CD4-positive, CD25-positive, alpha-beta regulatory T cell (primary cell): ENCODE measurements at regions not wholly inside any gene's neighbourhood (a gene's known extent, or its start where the extent isn't known, plus 50 kb on each side); places are given as distances from the start of the nearest gene placed in this dataset.
"Not testable (repeated sequence)": the region's sequence is repeated elsewhere in the genome, so short reads cannot be mapped to it uniquely, and the experiment has no call there.

Experiments used
- ATAC-seq, 2 donors: fragments of 150-1000 bp; cut with Tn5 transposase; one replicate each; pipeline ENCODE4 v1.10.0; 2021; ENCODE audit warnings: low read depth in 2 of 2, moderate number of reproducible peaks in 2 of 2, moderate library complexity in 1 of 2
- DNase-seq, 3 donors: peaks; one replicate each; pipeline versions ENCODE4 v3.0.0 to v3.0.0-alpha.2; 2012 to 2022; ENCODE audit warnings: mixed read lengths in 1 of 3
- H3K27ac ChIP-seq: one replicate; pipeline ENCODE4 v1.7.0; 2013; ENCODE audit warnings: mild to moderate bottlenecking, low read length; ENCODE audit not compliant: insufficient read depth, poor library complexity, severe bottlenecking
- H3K27me3 ChIP-seq: one replicate; pipeline ENCODE4 v1.7.0; 2013; ENCODE audit warnings: low read length; ENCODE audit not compliant: control insufficient read depth, insufficient read depth
- H3K36me3 ChIP-seq: one replicate; pipeline ENCODE4 v1.7.0; 2013; ENCODE audit warnings: mild to moderate bottlenecking, low read length, moderate library complexity; ENCODE audit not compliant: control insufficient read depth, insufficient read depth
- H3K4me1 ChIP-seq: 2 replicates; pipeline ENCODE4 v1.7.0; 2013; ENCODE audit warnings: mild to moderate bottlenecking, low read length; ENCODE audit not compliant: insufficient read depth, control insufficient read depth, poor library complexity, severe bottlenecking
- H3K4me3 ChIP-seq: one replicate; pipeline ENCODE4 v1.7.0; 2013; ENCODE audit warnings: low read depth, mild to moderate bottlenecking, low read length, moderate library complexity
- H3K9me3 ChIP-seq, 2 experiments: 1 replicate in 1 of 2; 2 replicates in 1 of 2; pipeline ENCODE4 v1.7.0; 2013; ENCODE audit warnings: low read length in 2 of 2, mild to moderate bottlenecking in 1 of 2, moderate library complexity in 1 of 2; ENCODE audit not compliant: control insufficient read depth in 2 of 2
- H3K27ac Mint-ChIP-seq, 3 donors: one replicate each; pipeline ENCODE4 v1.8.0; 2020 to 2022; ENCODE audit warnings: mild to moderate bottlenecking in 3 of 3, mixed read lengths in 3 of 3, moderate library complexity in 2 of 3
- H3K27me3 Mint-ChIP-seq: one replicate; pipeline ENCODE4 v1.8.0; 2022; ENCODE audit warnings: mild to moderate bottlenecking, mixed read lengths
- H3K36me3 Mint-ChIP-seq: one replicate; pipeline ENCODE4 v1.8.0; 2020; ENCODE audit warnings: mixed read lengths
- H3K4me1 Mint-ChIP-seq, 4 donors: one replicate each; pipeline ENCODE4 v1.8.0; 2020 to 2022; ENCODE audit warnings: mixed read lengths in 4 of 4, mild to moderate bottlenecking in 1 of 4
- H3K4me3 Mint-ChIP-seq, 4 donors: one replicate each; pipeline ENCODE4 v1.8.0; 2020 to 2022; ENCODE audit warnings: mild to moderate bottlenecking in 4 of 4, mixed read lengths in 4 of 4, moderate library complexity in 3 of 4
- H3K9me3 Mint-ChIP-seq, 7 donors: one replicate each; pipeline ENCODE4 v1.8.0; 2020 to 2022; ENCODE audit warnings: mixed read lengths in 7 of 7, mild to moderate bottlenecking in 3 of 7, moderate library complexity in 2 of 7

DNA sequence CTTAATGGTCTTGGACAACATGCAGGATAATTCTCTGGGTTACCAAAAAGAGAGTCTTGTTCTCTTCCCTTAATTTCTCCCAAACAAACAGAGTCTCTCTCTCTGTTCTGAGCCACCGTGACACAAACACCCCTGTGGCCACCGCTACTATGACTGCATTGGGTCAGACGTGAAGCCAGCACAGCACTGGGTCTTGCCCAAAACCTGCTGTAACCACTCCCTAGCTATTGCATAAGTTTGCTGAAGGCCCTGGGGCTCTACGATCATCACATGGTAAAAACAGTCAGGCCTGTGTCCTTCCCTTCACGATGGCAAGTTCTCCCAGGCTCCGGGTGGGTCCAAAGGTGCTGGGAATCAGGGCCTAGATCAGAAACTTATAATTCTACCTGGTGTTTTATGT lies 117.1 kb downstream of the THSD1 start:
- not testable (repeated sequence) for H3K27me3 Mint-ChIP-seq, H3K27me3 ChIP-seq, ATAC-seq, H3K36me3 ChIP-seq, H3K4me1 Mint-ChIP-seq, H3K4me3 Mint-ChIP-seq, H3K27ac Mint-ChIP-seq, H3K27ac ChIP-seq, DNase-seq, H3K36me3 Mint-ChIP-seq, H3K9me3 ChIP-seq, H3K4me1 ChIP-seq, H3K4me3 ChIP-seq
- peaks cover 0 to 10% (median 4%) of the 10 kb centered on the region in 7 donors for H3K9me3 Mint-ChIP-seq

DNA sequence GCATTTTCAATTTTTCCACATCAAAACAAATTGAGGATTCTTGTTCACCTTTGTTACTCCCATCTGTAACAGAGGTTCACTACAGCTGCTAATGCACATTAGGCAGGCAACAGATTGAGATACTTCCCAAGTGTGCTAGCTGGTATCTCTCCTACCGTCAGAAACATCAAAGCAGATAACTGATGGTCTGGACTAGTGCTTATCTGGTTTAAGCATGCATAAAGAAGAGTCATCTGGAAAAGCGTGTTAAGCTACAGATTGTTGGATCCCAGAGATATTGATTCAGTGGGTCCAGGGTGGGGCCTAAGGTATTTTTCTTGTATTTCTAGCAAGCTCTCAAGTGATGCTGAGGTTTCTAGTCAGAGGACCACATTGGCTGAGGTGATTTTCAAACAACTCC lies 122.0 kb upstream of the NEK3 start:
- H3K4me3 Mint-ChIP-seq, H3K27ac Mint-ChIP-seq, H3K4me3 ChIP-seq, H3K27me3 ChIP-seq, DNase-seq, H3K27ac ChIP-seq, H3K9me3 ChIP-seq, H3K36me3 ChIP-seq, H3K4me1 Mint-ChIP-seq, H3K36me3 Mint-ChIP-seq, H3K4me1 ChIP-seq, ATAC-seq, H3K9me3 Mint-ChIP-seq: not testable (repeated sequence)
- H3K27me3 Mint-ChIP-seq, result peaks cover 11% of the 10 kb centered on the region

DNA sequence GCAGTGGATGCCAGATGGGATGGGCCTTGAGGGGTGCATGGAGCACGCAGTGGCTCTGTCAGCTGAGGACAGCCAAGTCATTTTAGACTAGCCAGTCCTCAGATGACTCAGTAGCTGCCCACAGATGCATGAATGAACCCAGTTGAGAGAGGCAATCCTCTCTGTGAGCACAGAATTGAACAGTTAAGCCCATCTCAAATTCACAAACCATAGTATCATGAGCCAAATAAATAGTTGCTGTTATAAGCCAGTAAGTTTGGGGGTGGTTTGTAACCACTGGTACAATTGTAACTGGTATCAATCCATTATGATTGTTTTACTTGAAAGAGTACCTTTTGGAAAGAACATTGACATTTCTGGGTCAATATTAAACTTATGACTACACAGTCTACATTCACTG lies 120.0 kb upstream of the NEK3 start:
- H3K4me3 ChIP-seq, H3K4me1 Mint-ChIP-seq, H3K27ac ChIP-seq, H3K4me1 ChIP-seq, H3K36me3 ChIP-seq, H3K9me3 Mint-ChIP-seq, H3K4me3 Mint-ChIP-seq, H3K27me3 ChIP-seq, ATAC-seq, H3K27ac Mint-ChIP-seq, DNase-seq, H3K9me3 ChIP-seq, H3K36me3 Mint-ChIP-seq: not testable (repeated sequence)
- H3K27me3 Mint-ChIP-seq, result peaks cover 11% of the 10 kb centered on the region

DNA sequence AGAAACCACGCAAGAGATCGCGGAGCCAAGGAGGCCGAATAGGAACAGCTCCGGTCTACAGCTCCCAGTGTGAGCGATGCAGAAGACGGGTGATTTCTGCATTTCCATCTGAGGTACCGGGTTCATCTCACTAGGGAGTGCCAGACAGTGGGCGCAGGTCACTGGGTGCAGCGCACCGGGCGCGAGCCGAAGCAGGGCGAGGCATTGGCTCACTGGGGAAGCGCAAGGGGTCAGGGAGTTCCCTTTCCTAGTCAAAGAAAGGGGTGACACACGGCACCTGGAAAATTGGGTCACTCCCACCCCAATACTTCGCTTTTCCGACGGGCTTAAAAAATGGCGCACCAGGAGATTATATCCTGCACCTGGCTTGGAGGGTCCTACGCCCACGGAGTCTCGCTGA lies 94.9 kb upstream of the NEK3 start:
- DNase-seq, H3K36me3 Mint-ChIP-seq, H3K4me1 ChIP-seq, H3K9me3 Mint-ChIP-seq, H3K4me3 Mint-ChIP-seq, H3K36me3 ChIP-seq, H3K4me3 ChIP-seq, H3K27ac Mint-ChIP-seq, H3K9me3 ChIP-seq, H3K27me3 Mint-ChIP-seq, H3K27me3 ChIP-seq, H3K27ac ChIP-seq, H3K4me1 Mint-ChIP-seq, ATAC-seq: not testable (repeated sequence)

DNA sequence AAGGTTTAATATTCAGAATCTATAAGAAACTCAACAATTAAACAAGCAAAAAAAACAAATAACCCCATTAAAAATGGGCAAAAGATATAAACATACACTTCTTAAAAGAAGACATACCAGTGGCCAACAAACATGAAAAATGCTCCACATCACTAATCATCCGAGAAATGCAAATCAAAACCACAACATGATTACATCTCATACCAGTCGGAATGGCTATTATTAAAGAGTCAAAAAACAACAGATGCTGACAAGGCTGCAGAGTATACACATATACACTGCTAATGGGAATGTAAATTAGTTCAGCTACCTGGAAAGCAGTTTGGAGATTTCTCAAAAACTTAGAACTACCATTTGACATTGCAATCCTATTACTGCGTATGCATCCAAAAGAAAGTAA lies 81.4 kb upstream of the NEK3 start:
- not testable (repeated sequence) for H3K4me3 Mint-ChIP-seq, H3K27ac Mint-ChIP-seq, H3K4me1 Mint-ChIP-seq, H3K4me1 ChIP-seq, ATAC-seq, H3K9me3 Mint-ChIP-seq, H3K4me3 ChIP-seq, H3K36me3 Mint-ChIP-seq, H3K9me3 ChIP-seq, H3K36me3 ChIP-seq, H3K27me3 ChIP-seq, DNase-seq, H3K27ac ChIP-seq
- H3K27me3 Mint-ChIP-seq, result peaks cover 11% of the 10 kb centered on the region

DNA sequence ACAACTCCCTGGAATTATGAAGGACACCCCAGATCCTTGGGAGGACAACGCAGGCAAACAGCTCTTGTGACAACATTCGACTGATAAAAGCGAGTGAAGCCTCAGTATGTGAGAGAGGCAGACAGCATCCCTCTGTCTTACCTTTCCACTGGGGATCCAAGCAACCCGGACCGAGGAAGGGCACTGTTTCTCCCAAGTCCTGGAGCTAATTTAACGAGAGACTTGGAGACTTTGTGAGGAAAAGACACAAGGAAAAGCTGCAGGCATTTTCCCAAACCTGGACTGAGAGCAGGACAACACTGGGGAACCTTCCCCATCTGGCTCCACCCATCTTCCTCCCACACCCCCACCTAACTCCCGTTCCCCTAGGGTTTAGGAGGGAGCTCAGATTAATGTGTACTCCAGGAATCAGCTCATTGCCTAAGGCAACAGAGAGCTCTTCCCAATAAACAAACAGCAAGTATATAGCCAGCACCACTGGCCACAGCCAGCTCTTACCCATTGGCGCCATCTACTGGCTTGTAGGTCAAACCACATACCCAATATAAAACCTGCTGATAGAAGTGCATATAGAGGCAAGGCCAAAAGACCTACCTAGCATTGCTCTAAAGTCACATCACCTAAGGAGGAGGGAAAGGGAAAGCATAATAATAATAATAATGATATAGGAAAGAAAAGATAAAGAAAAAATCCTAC lies 76.7 kb upstream of the NEK3 start:
- not testable (repeated sequence) for H3K27ac ChIP-seq, H3K4me3 Mint-ChIP-seq, H3K4me3 ChIP-seq, H3K36me3 Mint-ChIP-seq, H3K9me3 ChIP-seq, H3K4me1 ChIP-seq, H3K36me3 ChIP-seq, H3K27ac Mint-ChIP-seq, H3K9me3 Mint-ChIP-seq, H3K27me3 ChIP-seq, H3K4me1 Mint-ChIP-seq
- DNase-seq (peak; percentile 22 to 72 (median 60)), ATAC-seq (peak; percentile 77 to 81)
- H3K27me3 Mint-ChIP-seq, result peaks cover 11% of the 10 kb centered on the region

DNA sequence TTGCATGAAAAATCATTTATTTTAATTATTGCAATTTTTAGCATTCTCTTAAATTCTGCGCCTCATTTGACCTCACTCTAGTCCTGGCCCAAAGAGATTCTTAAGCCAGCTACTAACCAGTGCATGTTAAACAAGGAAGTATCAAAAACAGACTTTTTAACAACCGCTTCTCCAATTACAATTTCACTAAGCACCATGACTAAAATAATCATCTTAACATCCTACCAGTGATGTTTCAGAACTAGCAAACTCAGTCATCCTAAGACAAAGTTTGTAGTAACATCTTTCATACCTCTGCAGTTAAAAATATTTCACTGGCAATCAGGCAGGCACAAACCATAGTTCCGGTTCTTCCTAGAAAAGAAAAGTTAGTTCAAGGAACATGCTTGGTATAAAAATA lies 75.5 kb upstream of the NEK3 start:
- H3K4me1 Mint-ChIP-seq, H3K4me1 ChIP-seq, H3K9me3 Mint-ChIP-seq, H3K9me3 ChIP-seq, H3K36me3 Mint-ChIP-seq, H3K27me3 ChIP-seq, H3K27ac Mint-ChIP-seq, H3K4me3 ChIP-seq, H3K27ac ChIP-seq, DNase-seq, ATAC-seq, H3K36me3 ChIP-seq, H3K4me3 Mint-ChIP-seq: not testable (repeated sequence)
- peaks cover 11% of the 10 kb centered on the region for H3K27me3 Mint-ChIP-seq

DNA sequence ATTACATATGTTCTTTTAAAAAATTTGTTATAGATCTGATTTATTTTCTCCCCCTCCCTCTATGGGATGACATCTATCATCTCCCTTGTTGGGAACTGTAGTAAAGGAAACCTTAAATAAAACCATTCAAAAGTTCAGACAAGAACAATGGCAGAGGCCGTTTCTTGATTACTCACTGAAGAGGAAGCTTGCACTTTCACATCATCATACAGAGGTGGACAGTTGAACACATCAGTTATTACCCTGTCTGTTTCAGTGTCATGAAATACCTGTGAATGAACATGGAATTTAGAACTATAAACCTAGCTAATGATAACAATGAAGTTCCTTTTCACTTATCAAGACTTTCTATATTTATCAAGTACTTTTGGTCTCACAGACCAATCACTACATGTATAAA lies 63.7 kb upstream of the NEK3 start:
- not testable (repeated sequence) for H3K9me3 Mint-ChIP-seq, H3K36me3 Mint-ChIP-seq, ATAC-seq, H3K9me3 ChIP-seq, H3K4me1 Mint-ChIP-seq, H3K4me3 Mint-ChIP-seq, H3K36me3 ChIP-seq, H3K4me3 ChIP-seq, H3K27me3 ChIP-seq, H3K4me1 ChIP-seq, DNase-seq, H3K27ac Mint-ChIP-seq, H3K27ac ChIP-seq
- H3K27me3 Mint-ChIP-seq, result peaks cover 21% of the 10 kb centered on the region
